ENCODE measurements at regions not wholly inside any gene's neighbourhood (a gene's known extent, or its start where the extent isn't known, plus 50 kb on each side); places are given as distances from the start of the nearest gene placed in this dataset.

GRCh38 chr2:64859312-64860212 lies 129.6 kb upstream of the SLC1A4 start (continued):
- TF ChIP-seq CEBPZ (IDR thresholded peaks at IDR 0.05; ENCODE audit: low read length) = no peak
- no peak for TF ChIP-seq ZFP36L1 (CRISPR knock-in tag; IDR thresholded peaks at IDR 0.05)
- no peak for TF ChIP-seq ZNF333 (CRISPR knock-in tag; IDR thresholded peaks at IDR 0.05; ENCODE audit: borderline replicate concordance)
- no peak for TF ChIP-seq DRAP1 (CRISPR knock-in tag; IDR thresholded peaks at IDR 0.05)
- no peak for TF ChIP-seq TFE3 (CRISPR knock-in tag; IDR thresholded peaks at IDR 0.05)
- TF ChIP-seq ZFYVE20 (CRISPR knock-in tag; IDR thresholded peaks at IDR 0.05; ENCODE audit: borderline replicate concordance, low read depth) = no peak
- TF ChIP-seq MEIS2 (CRISPR knock-in tag; IDR thresholded peaks at IDR 0.05) = no peak
- no peak for TF ChIP-seq ZNF607 (CRISPR knock-in tag; IDR thresholded peaks at IDR 0.05; ENCODE audit: borderline replicate concordance)
- no peak for TF ChIP-seq PRDM10 (CRISPR knock-in tag; IDR thresholded peaks at IDR 0.05; ENCODE audit: low read depth)
- no peak for TF ChIP-seq ZZZ3 (CRISPR knock-in tag; IDR thresholded peaks at IDR 0.05; ENCODE audit: borderline replicate concordance)
- TF ChIP-seq ZFP90 (CRISPR knock-in tag; IDR thresholded peaks at IDR 0.05; ENCODE audit: borderline replicate concordance) = no peak
- TF ChIP-seq RFX3 (CRISPR knock-in tag; IDR thresholded peaks at IDR 0.05) = no peak
- no peak for TF ChIP-seq ZSCAN5A (CRISPR knock-in tag; IDR thresholded peaks at IDR 0.05; ENCODE audit: borderline replicate concordance)
- peak; percentile 87 for TF ChIP-seq ZNF883 (CRISPR knock-in tag; IDR thresholded peaks at IDR 0.05; ENCODE audit: not compliant biosample characterization)
- TF ChIP-seq MAZ (IDR thresholded peaks at IDR 0.05; ENCODE audit: borderline replicate concordance, low read depth, low read length) = no peak
- 0 out of 2 replicates have a peak, but pooled peaks have one; percentile 41 for TF ChIP-seq MAZ (CRISPR knock-in tag; IDR thresholded peaks at IDR 0.05; ENCODE audit: low read depth)
- TF ChIP-seq ZMYM3 (CRISPR knock-in tag; IDR thresholded peaks at IDR 0.05) = peak; percentile 95
- TF ChIP-seq ZSCAN9 (CRISPR knock-in tag; IDR thresholded peaks at IDR 0.05; ENCODE audit: borderline replicate concordance) = no peak

Data from HepG2 (cell line).